ENCODE measurements at regions not wholly inside any gene's neighbourhood (a gene's known extent, or its start where the extent isn't known, plus 50 kb on each side); places are given as distances from the start of the nearest gene placed in this dataset.
A peak's percentile ranks its signal among the peaks of the same experiment; 100 is the strongest.

DNA sequence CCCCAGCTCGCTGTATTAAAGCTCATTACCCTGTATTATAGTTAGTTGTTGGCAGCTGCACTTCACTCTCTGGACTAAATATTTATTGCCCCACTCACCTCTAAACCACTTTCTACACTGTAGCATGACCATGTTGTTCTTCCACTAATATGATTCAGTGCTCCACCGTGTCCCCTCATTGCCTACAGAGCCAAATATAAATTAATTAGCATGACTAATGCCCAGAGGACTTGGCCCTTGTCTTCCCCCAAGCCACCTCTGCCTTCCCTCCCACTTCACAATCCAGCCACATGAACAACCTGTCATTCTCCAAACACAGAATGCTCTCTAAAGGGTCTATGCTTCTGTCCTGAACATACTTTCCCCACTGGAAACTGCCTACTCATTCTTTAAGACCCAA lies 276.5 kb downstream of the PLPP3 start:
- H3K27me3 ChIP-seq (ENCODE audit: insufficient read depth, low read length) = no peaks in the 10 kb centered on the region
- no peak overlapping the region for H3K18ac ChIP-seq (ENCODE audit: low read length)
- H4K12ac ChIP-seq (ENCODE audit: low read depth, low read length) = no peak overlapping the region
- no peak overlapping the region for H4K91ac ChIP-seq (ENCODE audit: low read depth, low read length)
- no peak overlapping the region for H3K14ac ChIP-seq (ENCODE audit: low read length)
- H3K36me3 ChIP-seq (ENCODE audit: control insufficient read depth in 1 of 2, insufficient read depth in 2 of 2, low read length in 2 of 2) = no peaks in the 10 kb centered on the region
- H3K23ac ChIP-seq (ENCODE audit: low read length) = no peak overlapping the region
- no peak overlapping the region for H2AFZ ChIP-seq (ENCODE audit: insufficient read depth, low read length, poor library complexity)
- WGBS (ENCODE audit: extremely low coverage, insufficient coverage, insufficient read length) = no CpG with 5 or more reads among the region's 2 CpGs
- H2BK12ac ChIP-seq (ENCODE audit: low read length) = no peak overlapping the region
- no peak overlapping the region for H3K9ac ChIP-seq (ENCODE audit: low read length)
- H3K79me1 ChIP-seq (ENCODE audit: low read length) = no peaks in the 10 kb centered on the region
- H3K9me3 ChIP-seq (ENCODE audit: insufficient read depth, low read depth, low read length) = no peaks in the 10 kb centered on the region
- no peaks in the 10 kb centered on the region for H3K79me2 ChIP-seq (ENCODE audit: control insufficient read depth, insufficient read depth, low read length, poor library complexity)
- H4K8ac ChIP-seq (ENCODE audit: low read depth, low read length) = no peak overlapping the region
- no peak overlapping the region for H2AK5ac ChIP-seq (ENCODE audit: low read length)
- no peak overlapping the region for H3K4me2 ChIP-seq (ENCODE audit: low read length)
- H2BK5ac ChIP-seq (ENCODE audit: low read depth, low read length, poor library complexity) = no peak overlapping the region
- H2BK120ac ChIP-seq (ENCODE audit: insufficient read depth, low read length, poor library complexity) = no peak overlapping the region
- no peak overlapping the region for H3K4me3 ChIP-seq (ENCODE audit: low read depth, low read length)
- peaks cover 2 to 5% of the 10 kb centered on the region in 2 experiments for H3K4me1 ChIP-seq (ENCODE audit: control insufficient read depth in 1 of 2, insufficient read depth in 2 of 2, low read length in 2 of 2)
- no peak overlapping the region for H3K27ac ChIP-seq (ENCODE audit: low read depth, low read length)
- no peak for DNase-seq
- H3K4ac ChIP-seq (ENCODE audit: low read depth, low read length) = no peak overlapping the region

DNA sequence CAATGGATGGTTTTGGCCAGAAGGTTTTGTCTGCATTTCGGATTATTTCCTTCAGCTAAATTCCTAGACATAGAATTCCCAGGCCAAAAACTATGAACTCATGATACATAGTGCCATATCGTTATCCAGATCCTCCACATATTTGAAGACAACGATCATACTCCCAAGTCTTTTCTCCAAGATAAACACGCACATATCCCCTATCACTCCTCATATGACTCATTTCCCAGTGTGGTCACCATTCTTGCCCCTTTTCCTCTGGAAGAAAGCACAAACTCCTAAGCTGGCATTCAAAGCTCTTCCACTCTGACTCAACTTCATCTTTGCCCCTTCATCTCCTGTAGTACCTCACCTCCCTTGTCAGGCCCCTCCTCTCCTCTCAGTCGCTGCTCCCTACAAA lies 277.6 kb downstream of the PLPP3 start:
- H3K4me1 ChIP-seq (ENCODE audit: control insufficient read depth in 1 of 2, insufficient read depth in 2 of 2, low read length in 2 of 2) = peaks cover 2 to 5% of the 10 kb centered on the region in 2 experiments
- H3K27ac ChIP-seq (ENCODE audit: low read depth, low read length) = no peak overlapping the region
- no peak overlapping the region for H3K4ac ChIP-seq (ENCODE audit: low read depth, low read length)
- no peak overlapping the region for H2BK5ac ChIP-seq (ENCODE audit: low read depth, low read length, poor library complexity)
- H3K79me1 ChIP-seq (ENCODE audit: low read length) = no peaks in the 10 kb centered on the region
- no peak overlapping the region for H3K4me3 ChIP-seq (ENCODE audit: low read depth, low read length)
- no peaks in the 10 kb centered on the region for H3K9me3 ChIP-seq (ENCODE audit: insufficient read depth, low read depth, low read length)
- no peak overlapping the region for H2AFZ ChIP-seq (ENCODE audit: insufficient read depth, low read length, poor library complexity)
- H2BK12ac ChIP-seq (ENCODE audit: low read length) = no peak overlapping the region
- WGBS (ENCODE audit: extremely low coverage, insufficient coverage, insufficient read length) = no CpG with 5 or more reads among the region's 5 CpGs
- no peak overlapping the region for H4K91ac ChIP-seq (ENCODE audit: low read depth, low read length)
- no peaks in the 10 kb centered on the region for H3K27me3 ChIP-seq (ENCODE audit: insufficient read depth, low read length)
- no peak overlapping the region for H3K14ac ChIP-seq (ENCODE audit: low read length)
- no peaks in the 10 kb centered on the region for H3K79me2 ChIP-seq (ENCODE audit: control insufficient read depth, insufficient read depth, low read length, poor library complexity)
- H4K12ac ChIP-seq (ENCODE audit: low read depth, low read length) = no peak overlapping the region
- no peak overlapping the region for H3K9ac ChIP-seq (ENCODE audit: low read length)
- no peak overlapping the region for H3K18ac ChIP-seq (ENCODE audit: low read length)
- no peak overlapping the region for H3K4me2 ChIP-seq (ENCODE audit: low read length)
- H4K8ac ChIP-seq (ENCODE audit: low read depth, low read length) = no peak overlapping the region
- no peak overlapping the region for H3K23ac ChIP-seq (ENCODE audit: low read length)
- no peak overlapping the region for H2BK120ac ChIP-seq (ENCODE audit: insufficient read depth, low read length, poor library complexity)
- DNase-seq = peak; percentile 72 to 90
- no peak overlapping the region for H2AK5ac ChIP-seq (ENCODE audit: low read length)
- H3K36me3 ChIP-seq (ENCODE audit: control insufficient read depth in 1 of 2, insufficient read depth in 2 of 2, low read length in 2 of 2) = no peaks in the 10 kb centered on the region

DNA sequence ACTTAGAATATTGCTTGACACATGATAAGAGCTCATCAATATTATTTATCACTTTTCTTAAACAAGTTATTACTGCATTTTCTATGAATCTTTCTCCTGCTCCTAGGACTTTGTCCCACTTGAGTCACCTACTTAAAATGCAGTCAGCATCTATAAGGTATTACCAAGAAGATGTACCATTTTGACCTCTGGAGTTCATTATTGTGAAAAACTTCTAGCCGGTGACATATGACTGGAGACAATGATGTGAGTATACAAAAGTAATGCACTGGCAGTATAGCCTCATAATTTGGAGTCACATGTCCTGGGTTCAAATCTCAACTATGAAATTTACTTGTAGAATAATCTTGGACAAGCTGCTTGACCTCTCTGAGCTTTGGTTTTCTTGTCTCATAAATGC lies 278.5 kb downstream of the PLPP3 start:
- Histone ChIP-seq H2BK5ac (ENCODE audit: low read depth, low read length, poor library complexity) (no peak overlapping the region), H3K9me3 (ENCODE audit: insufficient read depth, low read depth, low read length) (no peaks in the 10 kb centered on the region), H3K4me3 (ENCODE audit: low read depth, low read length) (no peak overlapping the region), H4K8ac (ENCODE audit: low read depth, low read length) (no peak overlapping the region), H3K4me1 (ENCODE audit: control insufficient read depth in 1 of 2, insufficient read depth in 2 of 2, low read length in 2 of 2) (peaks cover 2 to 7% of the 10 kb centered on the region in 2 experiments), H3K36me3 (ENCODE audit: control insufficient read depth in 1 of 2, insufficient read depth in 2 of 2, low read length in 2 of 2) (no peaks in the 10 kb centered on the region), H3K4me2 (ENCODE audit: low read length) (no peak overlapping the region), H3K23ac (ENCODE audit: low read length) (no peak overlapping the region), H3K27me3 (ENCODE audit: insufficient read depth, low read length) (no peaks in the 10 kb centered on the region), H3K79me2 (ENCODE audit: control insufficient read depth, insufficient read depth, low read length, poor library complexity) (no peaks in the 10 kb centered on the region), H2BK12ac (ENCODE audit: low read length) (no peak overlapping the region), H3K79me1 (ENCODE audit: low read length) (no peaks in the 10 kb centered on the region), H2AK5ac (ENCODE audit: low read length) (no peak overlapping the region), H2BK120ac (ENCODE audit: insufficient read depth, low read length, poor library complexity) (no peak overlapping the region), H3K4ac (ENCODE audit: low read depth, low read length) (no peak overlapping the region), H3K27ac (ENCODE audit: low read depth, low read length) (no peak overlapping the region), H4K91ac (ENCODE audit: low read depth, low read length) (no peak overlapping the region), H2AFZ (ENCODE audit: insufficient read depth, low read length, poor library complexity) (no peak overlapping the region), H3K18ac (ENCODE audit: low read length) (no peak overlapping the region), H3K9ac (ENCODE audit: low read length) (no peak overlapping the region), H4K12ac (ENCODE audit: low read depth, low read length) (no peak overlapping the region), H3K14ac (ENCODE audit: low read length) (no peak overlapping the region)
- DNase-seq = peak in 1 of 2 donors; percentile 73
- WGBS (ENCODE audit: extremely low coverage, insufficient coverage, insufficient read length) = no CpG with 5 or more reads among the region's 1 CpG

DNA sequence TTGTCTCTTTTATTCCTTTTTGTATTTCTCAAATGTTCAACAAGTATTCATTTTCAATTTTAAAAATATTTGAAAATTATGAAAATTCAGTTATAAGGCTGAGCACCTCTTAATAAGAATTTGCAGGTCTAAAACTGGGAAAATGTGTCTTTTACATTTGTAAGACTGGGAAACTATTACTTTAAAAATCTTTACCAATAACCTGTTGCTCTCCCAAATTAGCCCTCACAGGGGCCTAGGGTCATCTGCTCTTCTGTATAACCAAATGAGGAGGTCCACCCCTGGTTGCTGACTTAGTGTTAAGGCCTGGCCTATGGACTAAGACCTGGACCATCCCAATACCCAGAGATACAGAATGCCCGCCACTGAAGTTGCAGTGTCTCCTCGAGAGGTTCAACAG lies 280.5 kb downstream of the PLPP3 start:
- no peak overlapping the region for H3K4ac ChIP-seq (ENCODE audit: low read depth, low read length)
- no peak overlapping the region for H3K4me3 ChIP-seq (ENCODE audit: low read depth, low read length)
- no peaks in the 10 kb centered on the region for H3K9me3 ChIP-seq (ENCODE audit: insufficient read depth, low read depth, low read length)
- H3K27ac ChIP-seq (ENCODE audit: low read depth, low read length) = no peak overlapping the region
- H2AFZ ChIP-seq (ENCODE audit: insufficient read depth, low read length, poor library complexity) = no peak overlapping the region
- H3K14ac ChIP-seq (ENCODE audit: low read length) = no peak overlapping the region
- H4K91ac ChIP-seq (ENCODE audit: low read depth, low read length) = no peak overlapping the region
- no peaks in the 10 kb centered on the region for H3K79me2 ChIP-seq (ENCODE audit: control insufficient read depth, insufficient read depth, low read length, poor library complexity)
- no peak for DNase-seq
- no peaks in the 10 kb centered on the region for H3K79me1 ChIP-seq (ENCODE audit: low read length)
- H2BK12ac ChIP-seq (ENCODE audit: low read length) = no peak overlapping the region
- H3K4me1 ChIP-seq (ENCODE audit: control insufficient read depth in 1 of 2, insufficient read depth in 2 of 2, low read length in 2 of 2) = peaks cover 2 to 7% of the 10 kb centered on the region in 2 experiments
- no peak overlapping the region for H4K12ac ChIP-seq (ENCODE audit: low read depth, low read length)
- no peaks in the 10 kb centered on the region for H3K36me3 ChIP-seq (ENCODE audit: control insufficient read depth in 1 of 2, insufficient read depth in 2 of 2, low read length in 2 of 2)
- H3K27me3 ChIP-seq (ENCODE audit: insufficient read depth, low read length) = no peaks in the 10 kb centered on the region
- no peak overlapping the region for H2BK5ac ChIP-seq (ENCODE audit: low read depth, low read length, poor library complexity)
- no peak overlapping the region for H3K4me2 ChIP-seq (ENCODE audit: low read length)
- H4K8ac ChIP-seq (ENCODE audit: low read depth, low read length) = no peak overlapping the region
- H2AK5ac ChIP-seq (ENCODE audit: low read length) = no peak overlapping the region
- no peak overlapping the region for H3K18ac ChIP-seq (ENCODE audit: low read length)
- WGBS (ENCODE audit: extremely low coverage, insufficient coverage, insufficient read length) = no CpG with 5 or more reads among the region's 2 CpGs
- no peak overlapping the region for H2BK120ac ChIP-seq (ENCODE audit: insufficient read depth, low read length, poor library complexity)
- no peak overlapping the region for H3K23ac ChIP-seq (ENCODE audit: low read length)
- no peak overlapping the region for H3K9ac ChIP-seq (ENCODE audit: low read length)

Measured in trophoblast cell (in vitro differentiated cells and primary cell).